Mesendoderm (in vitro differentiated cells): ENCODE measurements at regions not wholly inside any gene's neighbourhood (a gene's known extent, or its start where the extent isn't known, plus 50 kb on each side); places are given as distances from the start of the nearest gene placed in this dataset.
A peak's percentile ranks its signal among the peaks of the same experiment; 100 is the strongest.

ENCODE experiments used
- DNase-seq: peaks from one replicate; pipeline ENCODE4 v3.0.0; 2013
- H2AK5ac ChIP-seq: 2 replicates; pipeline ENCODE4 v1.6.1; 2013; ENCODE audit warnings: low read length, inconsistent platforms
- H2BK120ac ChIP-seq: 2 replicates; pipeline ENCODE4 v1.6.1; 2013; ENCODE audit warnings: low read depth, mild to moderate bottlenecking, low read length, moderate library complexity, mixed read lengths
- H2BK15ac ChIP-seq: replicated peaks from 2 replicates; pipeline ENCODE4 v1.6.1; 2013; ENCODE audit warnings: low read depth, mild to moderate bottlenecking, moderate library complexity
- H2BK5ac ChIP-seq: 2 replicates; pipeline ENCODE4 v1.6.1; 2013; ENCODE audit warnings: low read length, inconsistent platforms
- H3K18ac ChIP-seq: 2 replicates; pipeline ENCODE4 v1.6.1; 2013; ENCODE audit warnings: mild to moderate bottlenecking, low read length, mixed read lengths
- H3K23ac ChIP-seq: one replicate; pipeline ENCODE4 v1.6.1; 2013; ENCODE audit warnings: low read length
- H3K27ac ChIP-seq: 2 replicates; pipeline ENCODE4 v1.5.1; 2013; ENCODE audit warnings: low read depth, mild to moderate bottlenecking, inconsistent platforms, low read length, moderate library complexity
- H3K27me3 ChIP-seq: 2 replicates; pipeline ENCODE4 v1.6.1; 2013; ENCODE audit warnings: low read length, control low read depth, mild to moderate bottlenecking, inconsistent platforms; ENCODE audit not compliant: insufficient read depth, poor library complexity
- H3K36me3 ChIP-seq: 2 replicates; pipeline ENCODE4 v1.6.1; 2013; ENCODE audit warnings: low read length, inconsistent platforms; ENCODE audit not compliant: control insufficient read depth, insufficient read depth
- H3K4ac ChIP-seq: one replicate; pipeline ENCODE4 v1.6.1; 2013; ENCODE audit warnings: low read depth, mild to moderate bottlenecking, low read length, moderate library complexity
- H3K4me1 ChIP-seq: 2 replicates; pipeline ENCODE4 v1.6.1; 2013; ENCODE audit warnings: low read depth, low read length, inconsistent platforms; ENCODE audit not compliant: control insufficient read depth
- H3K4me2 ChIP-seq: 2 replicates; pipeline ENCODE4 v1.6.1; 2013; ENCODE audit warnings: low read length
- H3K4me3 ChIP-seq: 2 replicates; pipeline ENCODE4 v1.5.1; 2013; ENCODE audit warnings: mild to moderate bottlenecking, low read length
- H3K56ac ChIP-seq: one replicate; pipeline ENCODE4 v1.6.1; 2013; ENCODE audit warnings: low read length
- H3K79me1 ChIP-seq: 2 replicates; pipeline ENCODE4 v1.6.1; 2013; ENCODE audit warnings: low read length, inconsistent platforms
- H3K79me2 ChIP-seq: 2 replicates; pipeline ENCODE4 v1.6.1; 2013; ENCODE audit warnings: mild to moderate bottlenecking, low read length; ENCODE audit not compliant: control insufficient read depth, insufficient read depth
- H3K9ac ChIP-seq: 2 replicates; pipeline ENCODE4 v1.6.1; 2013; ENCODE audit warnings: low read length, inconsistent platforms
- H4K5ac ChIP-seq: one replicate; pipeline ENCODE4 v1.6.1; 2013; ENCODE audit warnings: low read length
- H4K8ac ChIP-seq: one replicate; pipeline ENCODE4 v1.6.1; 2013; ENCODE audit warnings: low read depth, mild to moderate bottlenecking, control low read depth, low read length, moderate library complexity
- WGBS: extraction: QIAGEN DNeasy Blood & Tissue Kit; methylation state at CpG from one replicate; pipeline ENCODE4 v1.1.7; 2013; ENCODE audit warnings: low lambda C conversion rate, missing lambda C conversion rate; ENCODE audit not compliant: insufficient coverage; ENCODE audit errors: extremely low coverage; 5-methylcytosine and 5-hydroxymethylcytosine counted together

DNA sequence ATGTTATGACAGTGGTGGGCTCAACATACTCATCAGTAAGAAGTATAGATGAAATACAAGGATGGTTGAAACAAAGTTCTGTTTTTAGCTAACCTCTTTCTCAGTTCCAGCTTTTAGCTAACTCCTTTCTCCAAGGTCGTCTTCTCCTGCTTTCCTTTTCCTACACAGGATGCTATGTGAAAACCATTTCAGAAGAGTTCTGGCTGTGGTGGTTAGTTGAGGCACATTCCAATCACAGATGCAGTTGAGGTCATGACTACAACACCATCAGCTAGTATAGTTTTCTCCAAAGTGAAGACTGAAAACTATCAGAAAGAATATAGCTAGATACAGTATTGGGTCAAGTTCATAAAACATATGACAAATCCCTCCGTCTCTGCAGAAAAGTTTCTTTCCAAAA is 477.7 kb upstream of the C9orf72 start:
- no peak overlapping the region for H2BK120ac ChIP-seq
- H3K4me2 ChIP-seq, result no peak overlapping the region
- H3K4ac ChIP-seq, result peak overlapping the region; percentile 36
- no peak overlapping the region for H3K23ac ChIP-seq
- no peak overlapping the region for H4K8ac ChIP-seq
- H3K79me1 ChIP-seq, result no peaks in the 10 kb centered on the region
- H3K4me3 ChIP-seq, result no peak overlapping the region
- no peaks in the 10 kb centered on the region for H3K27me3 ChIP-seq
- no peak overlapping the region for H3K18ac ChIP-seq
- no peaks in the 10 kb centered on the region for H3K79me2 ChIP-seq
- H2AK5ac ChIP-seq, result no peak overlapping the region
- no peaks in the 10 kb centered on the region for H3K36me3 ChIP-seq
- no peak overlapping the region for H4K5ac ChIP-seq
- H3K27ac ChIP-seq, result no peak overlapping the region
- H2BK15ac ChIP-seq, result no peak overlapping the region
- H2BK5ac ChIP-seq, result no peak overlapping the region
- WGBS, result no CpG with 5 or more reads among the region's 2 CpGs
- no peaks in the 10 kb centered on the region for H3K4me1 ChIP-seq
- DNase-seq, result no peak
- no peak overlapping the region for H3K9ac ChIP-seq
- no peak overlapping the region for H3K56ac ChIP-seq

DNA sequence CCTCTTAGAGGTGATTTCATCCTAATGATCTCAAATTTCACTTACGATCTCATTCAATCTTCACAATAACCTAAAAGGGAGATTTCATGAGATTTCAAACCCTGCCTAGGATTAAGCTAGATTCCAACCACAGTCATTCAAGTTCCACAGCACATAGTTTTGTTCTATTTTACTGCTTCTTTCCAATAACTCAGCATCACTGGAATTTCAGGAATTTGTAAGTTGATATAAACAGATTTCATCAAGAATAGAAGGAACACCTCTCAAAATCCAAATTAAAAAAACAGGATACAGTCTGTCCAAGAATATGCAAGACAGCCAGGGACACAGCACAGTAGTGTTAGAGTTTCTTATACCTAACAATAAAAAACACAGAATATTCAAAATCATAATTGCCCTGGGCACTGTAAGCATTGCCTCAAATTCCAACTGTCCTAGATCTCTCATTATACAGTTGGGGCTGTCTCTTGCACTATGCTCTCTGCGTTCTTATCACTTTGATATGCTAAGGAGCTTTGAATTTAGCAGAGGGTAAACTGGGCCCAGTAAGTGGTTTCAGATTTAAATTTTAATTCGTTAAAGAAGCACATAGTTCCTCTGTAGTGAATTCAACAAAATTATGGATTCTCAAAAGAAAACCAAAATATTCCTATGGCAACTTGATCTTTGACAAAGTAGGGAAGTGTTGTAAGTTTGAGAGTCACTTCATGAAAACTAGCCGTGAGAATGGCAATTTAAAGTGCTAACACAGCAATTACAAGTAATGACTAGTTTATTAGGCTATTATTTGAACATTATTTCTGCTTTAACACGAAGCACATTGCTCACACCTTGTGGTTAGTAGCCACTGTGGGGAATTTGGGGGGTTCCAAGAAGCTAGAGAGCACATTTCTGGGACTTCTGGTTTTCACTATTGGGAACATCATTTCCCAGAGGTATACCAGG is 478.6 kb upstream of the C9orf72 start:
- H3K79me2 ChIP-seq, result no peaks in the 10 kb centered on the region
- no peak for DNase-seq
- no peak overlapping the region for H2BK120ac ChIP-seq
- no peak overlapping the region for H2BK5ac ChIP-seq
- H3K4me2 ChIP-seq, result no peak overlapping the region
- no peak overlapping the region for H3K56ac ChIP-seq
- no peak overlapping the region for H3K23ac ChIP-seq
- H3K18ac ChIP-seq, result no peak overlapping the region
- H2BK15ac ChIP-seq, result no peak overlapping the region
- H4K5ac ChIP-seq, result no peak overlapping the region
- no peaks in the 10 kb centered on the region for H3K4me1 ChIP-seq
- H3K4me3 ChIP-seq, result no peak overlapping the region
- no peak overlapping the region for H3K27ac ChIP-seq
- H3K36me3 ChIP-seq, result no peaks in the 10 kb centered on the region
- no peak overlapping the region for H2AK5ac ChIP-seq
- no peak overlapping the region for H3K9ac ChIP-seq
- H4K8ac ChIP-seq, result no peak overlapping the region
- no peak overlapping the region for H3K4ac ChIP-seq
- no peaks in the 10 kb centered on the region for H3K79me1 ChIP-seq
- no CpG with 5 or more reads among the region's 5 CpGs for WGBS
- no peaks in the 10 kb centered on the region for H3K27me3 ChIP-seq

DNA sequence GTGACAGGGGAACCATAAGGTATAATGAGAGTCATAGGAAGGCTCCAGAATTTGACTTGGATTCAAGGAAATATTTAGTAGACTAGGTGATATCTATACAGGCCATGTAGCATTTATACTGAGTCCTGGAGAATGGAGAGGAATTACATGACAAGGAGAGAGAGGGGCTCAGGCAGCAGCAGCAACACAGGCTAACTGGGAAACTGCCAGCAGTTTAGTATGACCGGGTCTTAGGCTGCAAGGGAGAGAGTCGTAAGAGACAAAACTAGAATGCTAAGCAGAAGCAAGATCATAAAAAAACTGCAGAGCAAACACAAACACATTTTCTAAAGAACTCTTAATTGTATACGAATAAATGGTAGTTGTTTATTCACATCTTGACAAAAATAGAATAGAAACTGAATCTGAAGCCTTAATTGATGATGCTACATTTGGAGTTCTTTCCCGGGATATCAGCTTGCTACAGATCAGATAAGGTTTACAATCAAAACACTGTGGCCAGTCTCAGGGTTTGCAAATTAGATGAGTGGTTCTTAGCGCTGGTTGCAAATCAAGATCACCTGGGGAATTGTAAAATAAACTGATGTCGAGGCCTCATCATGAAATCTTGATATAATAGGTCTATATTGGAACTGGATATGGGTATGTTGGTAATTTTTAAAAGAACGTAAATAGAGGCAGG is 480.0 kb upstream of the C9orf72 start:
- Histone ChIP-seq H3K79me2 (no peaks in the 10 kb centered on the region), H3K27ac (no peak overlapping the region), H3K9ac (no peak overlapping the region), H4K8ac (no peak overlapping the region), H2BK15ac (no peak overlapping the region), H4K5ac (no peak overlapping the region), H3K23ac (no peak overlapping the region), H3K27me3 (no peaks in the 10 kb centered on the region), H3K18ac (no peak overlapping the region), H3K79me1 (no peaks in the 10 kb centered on the region), H3K36me3 (no peaks in the 10 kb centered on the region), H3K4me1 (no peaks in the 10 kb centered on the region), H2AK5ac (no peak overlapping the region), H3K4me3 (no peak overlapping the region), H2BK120ac (no peak overlapping the region), H3K4me2 (no peak overlapping the region), H3K4ac (no peak overlapping the region), H2BK5ac (no peak overlapping the region), H3K56ac (no peak overlapping the region)
- WGBS, result 100% methylated on average over 2 of the region's 7 CpGs
- peak; percentile 40 for DNase-seq

DNA sequence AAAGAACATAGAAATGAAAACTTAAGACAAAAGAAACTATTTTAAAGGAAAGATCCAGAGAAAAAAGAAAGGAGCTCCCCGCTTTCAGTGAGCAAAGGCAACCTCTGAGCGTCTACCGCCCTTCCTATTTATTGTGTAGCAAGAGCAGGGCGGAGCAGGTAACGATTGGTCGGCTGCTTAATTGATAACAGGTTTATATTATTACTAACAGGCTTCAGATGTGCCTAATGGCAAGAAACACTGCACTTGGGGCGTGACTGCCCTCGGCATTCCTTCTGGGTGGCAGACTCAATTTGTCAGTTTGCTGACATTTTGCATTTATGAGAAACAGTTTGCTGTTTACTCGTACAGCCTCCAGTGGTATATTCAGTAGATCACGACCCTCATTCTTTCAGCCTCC is 482.7 kb upstream of the C9orf72 start:
- Histone ChIP-seq H3K27ac (no peak overlapping the region), H2BK5ac (no peak overlapping the region), H4K5ac (no peak overlapping the region), H2AK5ac (no peak overlapping the region), H3K56ac (no peak overlapping the region), H3K4ac (no peak overlapping the region), H3K36me3 (no peaks in the 10 kb centered on the region), H3K4me2 (no peak overlapping the region), H3K4me1 (no peaks in the 10 kb centered on the region), H3K79me1 (no peaks in the 10 kb centered on the region), H3K27me3 (no peaks in the 10 kb centered on the region), H3K9ac (no peak overlapping the region), H2BK120ac (no peak overlapping the region), H3K23ac (no peak overlapping the region), H3K4me3 (no peak overlapping the region), H2BK15ac (no peak overlapping the region), H3K79me2 (no peaks in the 10 kb centered on the region), H4K8ac (no peak overlapping the region), H3K18ac (no peak overlapping the region)
- no peak for DNase-seq
- WGBS, result no CpG with 5 or more reads among the region's 10 CpGs

DNA sequence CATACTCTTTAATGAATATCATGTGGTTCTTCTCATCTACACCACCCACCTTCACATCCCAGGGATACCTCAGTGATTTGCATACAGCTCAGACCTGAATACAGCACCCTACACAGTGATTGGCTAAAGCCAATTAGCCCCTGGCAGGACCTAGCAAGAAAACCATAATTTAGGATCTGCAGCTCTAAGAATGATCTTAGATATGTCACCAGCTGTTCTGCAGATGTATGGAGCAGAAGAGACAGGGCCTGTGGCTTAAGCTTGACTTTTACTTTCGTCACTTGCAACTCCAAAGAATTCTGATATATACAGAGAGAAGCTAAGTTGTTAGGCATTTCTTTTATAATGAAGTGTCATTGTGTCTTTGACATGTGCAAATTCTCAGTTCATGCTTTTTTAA is 483.2 kb upstream of the C9orf72 start:
- no peak overlapping the region for H3K4me2 ChIP-seq
- no peak overlapping the region for H3K56ac ChIP-seq
- no peak overlapping the region for H3K23ac ChIP-seq
- no peak overlapping the region for H3K4me3 ChIP-seq
- no peak overlapping the region for H2AK5ac ChIP-seq
- H3K27me3 ChIP-seq, result no peaks in the 10 kb centered on the region
- H3K18ac ChIP-seq, result no peak overlapping the region
- H4K8ac ChIP-seq, result no peak overlapping the region
- no peak overlapping the region for H3K4ac ChIP-seq
- H2BK120ac ChIP-seq, result no peak overlapping the region
- DNase-seq, result no peak
- H3K79me1 ChIP-seq, result no peaks in the 10 kb centered on the region
- no peaks in the 10 kb centered on the region for H3K4me1 ChIP-seq
- no peak overlapping the region for H3K9ac ChIP-seq
- WGBS, result no CpG with 5 or more reads among the region's 1 CpG
- no peak overlapping the region for H4K5ac ChIP-seq
- H2BK15ac ChIP-seq, result no peak overlapping the region
- H2BK5ac ChIP-seq, result no peak overlapping the region
- no peaks in the 10 kb centered on the region for H3K36me3 ChIP-seq
- no peaks in the 10 kb centered on the region for H3K79me2 ChIP-seq
- no peak overlapping the region for H3K27ac ChIP-seq
